Endothelial cell of umbilical vein (primary cell): ENCODE measurements at regions not wholly inside any gene's neighbourhood (a gene's known extent, or its start where the extent isn't known, plus 50 kb on each side); places are given as distances from the start of the nearest gene placed in this dataset.

Source experiments
- BruUV-seq: library from RNA; stranded (reverse); fragments of 400-500 nt; replicated peaks from 2 replicates; lab custom pipeline; 2021; lab: Mats Ljungman, UMichigan
- CTCF ChIA-PET: fragments of 300-600, 350-600 bp; sonication (Branson Sonifier 250); formaldehyde crosslinking; loops from one replicate; lab custom pipeline; 2021; ENCODE audit warnings: antibody characterized with exemption, inconsistent platforms; lab: Charles Lee
- POLR2A ChIA-PET: fragments of 300-600, 350-600 bp; sonication (Branson Sonifier 250); formaldehyde crosslinking; loops from one replicate; lab custom pipeline; 2021; ENCODE audit warnings: antibody characterized with exemption, inconsistent platforms; lab: Charles Lee
- DNase-seq: peaks from one replicate; pipeline ENCODE4 v3.0.0-alpha.2; 2011; ENCODE audit warnings: low read depth, low spot score
- FAIRE-seq: peaks from 2 replicates; lab custom pipeline; 2011; peaks lifted over from hg19 to GRCh38; lab: Jason Lieb, UNC
- H2AFZ ChIP-seq: 2 replicates; pipeline ENCODE4 v1.6.0; 2012; ENCODE audit warnings: low read depth, low read length, control low read depth, inconsistent platforms
- H3K27ac ChIP-seq: 2 replicates; pipeline ENCODE4 v1.5.1; 2011; ENCODE audit warnings: low read depth, mild to moderate bottlenecking, control low read depth, low read length, moderate library complexity; ENCODE audit not compliant: insufficient read depth
- H3K27me3 ChIP-seq, 2 experiments: 2 replicates each; pipeline versions ENCODE4 v1.6.0 to v1.6.1; 2011; ENCODE audit warnings: low read length in 2 of 2, mixed read lengths in 1 of 2; ENCODE audit not compliant: control insufficient read depth in 2 of 2, insufficient read depth in 2 of 2
- H3K36me3 ChIP-seq, 2 experiments: 2 replicates in 1 of 2; 3 replicates in 1 of 2; pipeline ENCODE4 v1.5.1; 2011; ENCODE audit warnings: low read length in 2 of 2, mild to moderate bottlenecking in 1 of 2, moderate library complexity in 1 of 2; ENCODE audit not compliant: control insufficient read depth in 2 of 2, insufficient read depth in 2 of 2; ENCODE audit errors: extremely low read depth in 1 of 2
- H3K4me1 ChIP-seq: 3 replicates; pipeline ENCODE4 v1.5.1; 2011; ENCODE audit warnings: mild to moderate bottlenecking, low read length; ENCODE audit not compliant: control insufficient read depth, insufficient read depth; ENCODE audit errors: extremely low read depth
- H3K4me2 ChIP-seq: 2 replicates; pipeline ENCODE4 v1.6.1; 2011; ENCODE audit warnings: low read length, control low read depth, mixed read lengths; ENCODE audit not compliant: insufficient read depth
- H3K4me3 ChIP-seq, 3 experiments: fragments of 200-600 bp in 1 of 3; sonication (generic), shearing (Covaris generic) in 1 of 3; replicated peaks in 1 of 3; 2 replicates each; pipeline ENCODE4 v1.5.1; 2011 to 2016; ENCODE audit warnings: control low read depth in 3 of 3, low read length in 3 of 3, mild to moderate bottlenecking in 2 of 3, inconsistent platforms in 1 of 3, low read depth in 1 of 3, moderate library complexity in 1 of 3; ENCODE audit not compliant: insufficient read depth in 1 of 3
- H3K79me2 ChIP-seq: 2 replicates; pipeline ENCODE4 v1.6.0; 2012; ENCODE audit warnings: low read length, inconsistent platforms; ENCODE audit not compliant: control insufficient read depth, insufficient read depth
- H3K9ac ChIP-seq: replicated peaks from 2 replicates; pipeline ENCODE3; 2011; ENCODE audit warnings: low read length, control low read depth; ENCODE audit not compliant: insufficient read depth; ENCODE audit errors: extremely low read depth
- H3K9me1 ChIP-seq: replicated peaks from 3 replicates; pipeline ENCODE4 v1.6.0; 2011; ENCODE audit warnings: mild to moderate bottlenecking, low read length; ENCODE audit not compliant: control insufficient read depth, insufficient read depth; ENCODE audit errors: extremely low read depth
- H3K9me3 ChIP-seq: replicated peaks from 2 replicates; pipeline ENCODE4 v1.5.1; 2012; ENCODE audit warnings: low read length, inconsistent platforms; ENCODE audit not compliant: control insufficient read depth, insufficient read depth
- H4K20me1 ChIP-seq: replicated peaks from 2 replicates; pipeline ENCODE3; 2011; ENCODE audit warnings: mild to moderate bottlenecking, low read length; ENCODE audit not compliant: control insufficient read depth, insufficient read depth; ENCODE audit errors: extremely low read depth
- CTCF ChIP-seq, 2 donors: IDR thresholded peaks; 1 replicate in 1 of 2; 2 replicates in 1 of 2; pipeline ENCODE4 v1.5.1; 2011; ENCODE audit warnings: low read length in 2 of 2, mild to moderate bottlenecking in 2 of 2, moderate library complexity in 2 of 2, control low read depth in 1 of 2, inconsistent platforms in 1 of 2, low read depth in 1 of 2; ENCODE audit not compliant: insufficient read depth in 1 of 2; ENCODE audit errors: extremely low read depth in 1 of 2
- EZH2 ChIP-seq: IDR thresholded peaks from 2 replicates; pipeline ENCODE4 v1.6.1; 2012; ENCODE audit warnings: borderline replicate concordance, low read depth, mild to moderate bottlenecking, moderate library complexity, low read length, inconsistent platforms; ENCODE audit not compliant: severe bottlenecking
- FOS ChIP-seq: IDR thresholded peaks from 2 replicates; pipeline ENCODE4 v1.6.1; 2011; ENCODE audit warnings: mild to moderate bottlenecking, low read length, moderate library complexity, borderline replicate concordance; ENCODE audit not compliant: insufficient read depth
- GATA2 ChIP-seq: IDR thresholded peaks from 2 replicates; pipeline ENCODE4 v1.7.0; 2011; ENCODE audit warnings: low read depth, mild to moderate bottlenecking, moderate library complexity, mixed read lengths, low read length; ENCODE audit not compliant: insufficient read length, insufficient read depth
- JUN ChIP-seq: IDR thresholded peaks from 2 replicates; pipeline ENCODE4 v1.6.1; 2011; ENCODE audit warnings: borderline replicate concordance, low read depth; ENCODE audit not compliant: insufficient read length, insufficient read depth
- MAX ChIP-seq: IDR thresholded peaks from 2 replicates; pipeline ENCODE4 v1.6.1; 2011; ENCODE audit not compliant: insufficient read depth, insufficient read length
- MYC ChIP-seq: IDR thresholded peaks from one replicate; pipeline ENCODE4 v1.6.1; 2011; ENCODE audit warnings: mild to moderate bottlenecking, low read depth, low read length
- POLR2A ChIP-seq: IDR thresholded peaks from 2 replicates; pipeline ENCODE4 v1.6.1; 2012; ENCODE audit warnings: low read depth, mild to moderate bottlenecking, control low read depth, low read length
- POLR2AphosphoS5 ChIP-seq: IDR thresholded peaks from 2 replicates; pipeline ENCODE4 v1.6.1; 2012; ENCODE audit warnings: low read depth, mild to moderate bottlenecking, control low read depth, low read length, moderate library complexity; ENCODE audit not compliant: insufficient read depth
- dilution Hi-C: fragments of 300-500 bp; cut with MboI; formaldehyde crosslinking; loops from one replicate; pipeline ENCODE4 v1.15.0; 2019; ENCODE audit warnings: low sequenced_read_pairs; ENCODE audit not compliant: extremely low pct_ligation_motif_present
- intact Hi-C: fragments of 100-400 bp; cut with micrococcal nuclease; formaldehyde crosslinking; loops from one replicate; pipeline ENCODE4 v1.10.0; 2022

GRCh38 chr3:150148227-150148626 is 177.5 kb upstream of the PFN2 start:
- ChIA-PET POLR2A (no interaction called here), CTCF (interaction anchor here (2.4 kb wide), 1 partner anchor 36 kb away, joined by 5 read pairs; no protein-coding TSS in a partner anchor)
- no peaks in the 10 kb centered on the region for H3K9me3 ChIP-seq
- dilution Hi-C loops = no loop called here
- DNase-seq (no peak), FAIRE-seq (no peak)
- no peaks in the 10 kb centered on the region for H3K79me2 ChIP-seq
- no peaks in the 10 kb centered on the region for H3K4me1 ChIP-seq
- no peaks in the 10 kb centered on the region for H4K20me1 ChIP-seq
- H3K9me1 ChIP-seq = no peaks in the 10 kb centered on the region
- H3K9ac ChIP-seq = no peak overlapping the region
- no peak overlapping the region for H3K27ac ChIP-seq
- TF ChIP-seq MYC = no peak
- TF ChIP-seq EZH2 = no peak
- TF ChIP-seq FOS = no peak
- TF ChIP-seq JUN = no peak
- no peak for TF ChIP-seq POLR2AphosphoS5
- no peak for TF ChIP-seq MAX
- no peak for TF ChIP-seq CTCF (IDR thresholded peaks at IDR 0.05; ENCODE audit: extremely low read depth in 1 of 2, insufficient read depth in 1 of 2, low read depth in 1 of 2, low read length in 2 of 2)
- no peak for TF ChIP-seq GATA2
- TF ChIP-seq POLR2A = no peak
- peaks cover 4 to 6% of the 10 kb centered on the region in 2 experiments for H3K27me3 ChIP-seq
- H3K4me2 ChIP-seq = no peak overlapping the region
- intact Hi-C loops = no loop called here
- H2AFZ ChIP-seq = no peak overlapping the region
- H3K4me3 ChIP-seq = no peak overlapping the region
- no peaks in the 10 kb centered on the region for H3K36me3 ChIP-seq
- BruUV-seq = no TSS peak
